Neuronal stem cell (in vitro differentiated cells): ENCODE measurements at regions not wholly inside any gene's neighbourhood (a gene's known extent, or its start where the extent isn't known, plus 50 kb on each side); places are given as distances from the start of the nearest gene placed in this dataset.

Experiments used
- DNase-seq: peaks from one replicate; pipeline ENCODE4 v3.0.0-alpha.2; 2013; ENCODE audit warnings: low spot score
- H2AFZ ChIP-seq: one replicate; pipeline ENCODE4 v1.6.1; 2013; ENCODE audit warnings: mild to moderate bottlenecking, low read length, inconsistent platforms
- H2AK5ac ChIP-seq: 2 replicates; pipeline ENCODE4 v1.6.1; 2013; ENCODE audit warnings: low read depth, mild to moderate bottlenecking, inconsistent platforms, low read length, moderate library complexity, mixed read lengths
- H2BK120ac ChIP-seq: 2 replicates; pipeline ENCODE4 v1.6.1; 2013; ENCODE audit warnings: low read depth, mild to moderate bottlenecking, inconsistent platforms, low read length, moderate library complexity, mixed read lengths
- H2BK12ac ChIP-seq: one replicate; pipeline ENCODE4 v1.6.1; 2013; ENCODE audit warnings: low read length, inconsistent platforms
- H2BK15ac ChIP-seq: 2 replicates; pipeline ENCODE4 v1.6.1; 2013; ENCODE audit warnings: mild to moderate bottlenecking, low read length, inconsistent platforms, mixed read lengths
- H2BK5ac ChIP-seq: one replicate; pipeline ENCODE4 v1.6.1; 2013; ENCODE audit warnings: inconsistent platforms, mild to moderate bottlenecking, low read length, moderate library complexity
- H3K14ac ChIP-seq: one replicate; pipeline ENCODE4 v1.6.1; 2013; ENCODE audit warnings: low read length, inconsistent platforms
- H3K18ac ChIP-seq: 2 replicates; pipeline ENCODE4 v1.6.1; 2013; ENCODE audit warnings: low read length, inconsistent platforms
- H3K23ac ChIP-seq: 2 replicates; pipeline ENCODE4 v1.6.1; 2013; ENCODE audit warnings: low read depth, mild to moderate bottlenecking, mixed read lengths, low read length, inconsistent platforms; ENCODE audit not compliant: poor library complexity
- H3K27ac ChIP-seq: replicated peaks from 3 replicates; pipeline ENCODE4 v1.5.1; 2013; ENCODE audit warnings: low read length, inconsistent platforms
- H3K27me3 ChIP-seq, 3 experiments: 2 replicates each; pipeline ENCODE4 v1.6.1; 2013; ENCODE audit warnings: low read length in 3 of 3, mild to moderate bottlenecking in 2 of 3, inconsistent platforms in 1 of 3, low read depth in 1 of 3, mixed read lengths in 1 of 3, moderate library complexity in 1 of 3; ENCODE audit not compliant: control insufficient read depth in 3 of 3, insufficient read depth in 3 of 3
- H3K36me3 ChIP-seq, 2 donors: replicated peaks in 1 of 2; 2 replicates each; pipeline ENCODE4 v1.6.1; 2013; ENCODE audit warnings: low read length in 2 of 2; ENCODE audit not compliant: control insufficient read depth in 2 of 2, insufficient read depth in 2 of 2
- H3K4ac ChIP-seq: 2 replicates; pipeline ENCODE4 v1.6.1; 2013; ENCODE audit warnings: inconsistent platforms, mild to moderate bottlenecking, low read length, moderate library complexity
- H3K4me1 ChIP-seq, 2 donors: 1 replicate in 1 of 2; 2 replicates in 1 of 2; pipeline ENCODE4 v1.6.1; 2013; ENCODE audit warnings: low read length in 2 of 2, low read depth in 1 of 2; ENCODE audit not compliant: control insufficient read depth in 2 of 2, insufficient read depth in 1 of 2
- H3K4me2 ChIP-seq: one replicate; pipeline ENCODE4 v1.6.1; 2013; ENCODE audit warnings: mild to moderate bottlenecking, low read length, inconsistent platforms; ENCODE audit not compliant: insufficient read depth, poor library complexity, severe bottlenecking
- H3K4me3 ChIP-seq, 2 donors: 2 replicates each; pipeline ENCODE4 v1.5.1; 2013; ENCODE audit warnings: low read length in 2 of 2, mild to moderate bottlenecking in 2 of 2, inconsistent platforms in 1 of 2, moderate library complexity in 1 of 2
- H3K79me1 ChIP-seq: one replicate; pipeline ENCODE4 v1.6.1; 2013; ENCODE audit warnings: low read depth, mild to moderate bottlenecking, inconsistent platforms, low read length, moderate library complexity
- H3K9ac ChIP-seq: one replicate; pipeline ENCODE4 v1.6.1; 2013; ENCODE audit warnings: mild to moderate bottlenecking, low read depth, low read length, inconsistent platforms; ENCODE audit not compliant: poor library complexity
- H3K9me3 ChIP-seq, 2 donors: replicated peaks in 1 of 2; 2 replicates each; pipeline versions ENCODE3 to v1.6.1; 2013; ENCODE audit warnings: low read length in 2 of 2, mild to moderate bottlenecking in 2 of 2, inconsistent platforms in 1 of 2, low read depth in 1 of 2, mixed read lengths in 1 of 2, moderate library complexity in 1 of 2; ENCODE audit not compliant: control insufficient read depth in 2 of 2, insufficient read depth in 1 of 2
- H4K8ac ChIP-seq: one replicate; pipeline ENCODE4 v1.6.1; 2013; ENCODE audit warnings: low read depth, mild to moderate bottlenecking, inconsistent platforms, low read length, moderate library complexity
- H4K91ac ChIP-seq: one replicate; pipeline ENCODE4 v1.6.1; 2013; ENCODE audit warnings: low read length, low read depth, mild to moderate bottlenecking, inconsistent platforms; ENCODE audit not compliant: poor library complexity
- WGBS, 2 donors: extraction: QIAGEN DNeasy Blood & Tissue Kit; methylation state at CpG; one replicate each; pipeline ENCODE4 v1.1.7; 2013; ENCODE audit warnings: missing lambda C conversion rate in 2 of 2, mixed read lengths in 1 of 2; ENCODE audit not compliant: insufficient read length in 2 of 2, insufficient replicate concordance in 1 of 2; ENCODE audit errors: extremely low coverage in 2 of 2; 5-methylcytosine and 5-hydroxymethylcytosine counted together

GRCh38 chr4:173910891-173911290 lies 372.6 kb downstream of the FBXO8 start:
- Histone ChIP-seq H3K14ac (no peak overlapping the region), H3K23ac (no peak overlapping the region), H3K27me3 (no peaks in the 10 kb centered on the region), H2AK5ac (no peak overlapping the region), H3K79me1 (no peaks in the 10 kb centered on the region), H4K91ac (no peak overlapping the region), H3K9me3 (no peaks in the 10 kb centered on the region), H3K36me3 (no peaks in the 10 kb centered on the region), H2BK5ac (no peak overlapping the region), H2BK120ac (no peak overlapping the region), H2AFZ (no peak overlapping the region), H2BK12ac (no peak overlapping the region), H3K9ac (no peak overlapping the region), H4K8ac (no peak overlapping the region), H3K27ac (no peak overlapping the region), H3K4me3 (no peak overlapping the region), H3K4me2 (no peak overlapping the region), H3K18ac (no peak overlapping the region), H3K4ac (no peak overlapping the region), H3K4me1 (peaks cover 0 to 1% of the 10 kb centered on the region in 2 donors), H2BK15ac (no peak overlapping the region)
- DNase-seq, result no peak
- WGBS, 2 donors, result no CpG with 5 or more reads among the region's 4 CpGs

- no peak overlapping the region for H2BK5ac ChIP-seq
- H2AFZ ChIP-seq, result no peak overlapping the region
- WGBS, 2 donors, result no CpG with 5 or more reads among the region's 3 CpGs
- H3K4ac ChIP-seq, result no peak overlapping the region
- H3K27me3 ChIP-seq, result no peaks in the 10 kb centered on the region
- H3K79me1 ChIP-seq, result no peaks in the 10 kb centered on the region
- H3K9ac ChIP-seq, result no peak overlapping the region
- no peak overlapping the region for H2AK5ac ChIP-seq
- no peak overlapping the region for H3K14ac ChIP-seq
- H3K18ac ChIP-seq, result no peak overlapping the region
- no peak overlapping the region for H4K8ac ChIP-seq
- H3K27ac ChIP-seq, result no peak overlapping the region
- peaks cover 0 to 1% of the 10 kb centered on the region in 2 donors for H3K4me1 ChIP-seq
- no peak overlapping the region for H3K23ac ChIP-seq
- H2BK12ac ChIP-seq, result no peak overlapping the region
- no peak overlapping the region for H2BK120ac ChIP-seq
- H3K4me2 ChIP-seq, result no peak overlapping the region
- no peak overlapping the region for H4K91ac ChIP-seq
- H3K36me3 ChIP-seq, result no peaks in the 10 kb centered on the region
- H3K9me3 ChIP-seq, result no peaks in the 10 kb centered on the region
- no peak overlapping the region for H2BK15ac ChIP-seq
- H3K4me3 ChIP-seq, result no peak overlapping the region
- DNase-seq, result no peak
These were observed 374.2 kb downstream of the FBXO8 start for GRCh38 chr4:173909294-173909693.

- Histone ChIP-seq H3K4me1 (no peaks in the 10 kb centered on the region), H4K91ac (no peak overlapping the region), H2BK120ac (no peak overlapping the region), H2BK5ac (no peak overlapping the region), H3K27ac (no peak overlapping the region), H2BK12ac (no peak overlapping the region), H3K4me2 (no peak overlapping the region), H3K23ac (no peak overlapping the region), H3K14ac (no peak overlapping the region), H2AK5ac (no peak overlapping the region), H3K4me3 (no peak overlapping the region), H4K8ac (no peak overlapping the region), H3K27me3 (no peaks in the 10 kb centered on the region), H3K36me3 (no peaks in the 10 kb centered on the region), H2AFZ (no peak overlapping the region), H2BK15ac (no peak overlapping the region), H3K9ac (no peak overlapping the region), H3K79me1 (no peaks in the 10 kb centered on the region), H3K18ac (no peak overlapping the region), H3K9me3 (no peaks in the 10 kb centered on the region), H3K4ac (no peak overlapping the region)
- no CpG with 5 or more reads among the region's 2 CpGs for WGBS, 2 donors
- no peak for DNase-seq
These were observed 369.8 kb upstream of the HAND2 start for GRCh38 chr4:173899813-173900212.

GRCh38 chr4:173891072-173891471 lies 361.0 kb upstream of the HAND2 start:
- no peaks in the 10 kb centered on the region for H3K9me3 ChIP-seq
- no peak overlapping the region for H3K4me3 ChIP-seq
- no CpG with 5 or more reads among the region's 3 CpGs for WGBS, 2 donors
- no peak for DNase-seq
- no peak overlapping the region for H2AFZ ChIP-seq
- no peaks in the 10 kb centered on the region for H3K36me3 ChIP-seq
- H3K18ac ChIP-seq, result no peak overlapping the region
- no peaks in the 10 kb centered on the region for H3K27me3 ChIP-seq
- no peak overlapping the region for H3K9ac ChIP-seq
- H3K4me2 ChIP-seq, result no peak overlapping the region
- H3K27ac ChIP-seq, result no peak overlapping the region
- no peak overlapping the region for H2BK120ac ChIP-seq
- no peak overlapping the region for H2BK12ac ChIP-seq
- no peak overlapping the region for H3K23ac ChIP-seq
- H3K79me1 ChIP-seq, result no peaks in the 10 kb centered on the region
- no peak overlapping the region for H4K8ac ChIP-seq
- peaks cover 0 to 2% of the 10 kb centered on the region in 2 donors for H3K4me1 ChIP-seq
- no peak overlapping the region for H4K91ac ChIP-seq
- H3K4ac ChIP-seq, result no peak overlapping the region
- H3K14ac ChIP-seq, result no peak overlapping the region
- no peak overlapping the region for H2BK15ac ChIP-seq
- no peak overlapping the region for H2AK5ac ChIP-seq
- H2BK5ac ChIP-seq, result no peak overlapping the region
